Activated gamma-delta T cell (primary cell): ENCODE measurements at regions not wholly inside any gene's neighbourhood (a gene's known extent, or its start where the extent isn't known, plus 50 kb on each side); places are given as distances from the start of the nearest gene placed in this dataset.

Source experiments
- DNase-seq: peaks from one replicate; lab custom pipeline; 2025; lab: John Stamatoyannopoulos, UW

GRCh38 chr7:98565103-98565502 lies 52.0 kb upstream of the NPTX2 start:
- DNase-seq = no peak

- no peak for DNase-seq
Measured at GRCh38 chr7:98562871-98563495, 54.1 kb upstream of the NPTX2 start.

GRCh38 chr7:98562381-98562823 lies 54.7 kb upstream of the NPTX2 start:
- DNase-seq = no peak

GRCh38 chr7:98559958-98560357 lies 57.1 kb upstream of the NPTX2 start:
- no peak for DNase-seq

- DNase-seq = no peak
Measured at GRCh38 chr7:98559219-98559618, 57.9 kb upstream of the NPTX2 start.

- DNase-seq = no peak
Measured at GRCh38 chr7:98557538-98558031, 59.5 kb upstream of the NPTX2 start.

GRCh38 chr7:98556288-98556687 lies 60.8 kb upstream of the NPTX2 start:
- no peak for DNase-seq

GRCh38 chr7:98555403-98555802 lies 61.7 kb upstream of the NPTX2 start:
- DNase-seq = no peak

GRCh38 chr7:98553666-98554065 lies 63.4 kb upstream of the NPTX2 start:
- no peak for DNase-seq

- no peak for DNase-seq
Measured at GRCh38 chr7:98551611-98552273, 65.3 kb upstream of the NPTX2 start.

GRCh38 chr7:98548971-98549370 lies 68.1 kb upstream of the NPTX2 start:
- no peak for DNase-seq

- no peak for DNase-seq
Measured at GRCh38 chr7:98548370-98548769, 68.7 kb upstream of the NPTX2 start.

- no peak for DNase-seq
Measured at GRCh38 chr7:98541101-98541500, 76.0 kb upstream of the NPTX2 start.

GRCh38 chr7:98539865-98540264 lies 77.2 kb upstream of the NPTX2 start:
- no peak for DNase-seq

GRCh38 chr7:98536803-98537202 lies 80.3 kb upstream of the NPTX2 start:
- no peak for DNase-seq

- no peak for DNase-seq
Measured at GRCh38 chr7:98534493-98534892, 82.6 kb upstream of the NPTX2 start.

- DNase-seq = no peak
Measured at GRCh38 chr7:98531717-98532116, 85.4 kb upstream of the NPTX2 start.

GRCh38 chr7:98528079-98528478 lies 89.0 kb upstream of the NPTX2 start:
- DNase-seq = no peak

GRCh38 chr7:98526059-98526458 lies 91.0 kb upstream of the NPTX2 start:
- no peak for DNase-seq

GRCh38 chr7:98521089-98521692 lies 95.9 kb upstream of the NPTX2 start:
- no peak for DNase-seq

- DNase-seq = no peak
Measured at GRCh38 chr7:98520356-98520951, 96.6 kb upstream of the NPTX2 start.

GRCh38 chr7:98518159-98518947 lies 98.7 kb upstream of the NPTX2 start:
- DNase-seq = no peak
